ENCODE measurements at regions not wholly inside any gene's neighbourhood (a gene's known extent, or its start where the extent isn't known, plus 50 kb on each side); places are given as distances from the start of the nearest gene placed in this dataset.

- DNase-seq (ENCODE audit: low read depth), result no peak
Measured at GRCh38 chr5:106241409-106241808, 1429.3 kb downstream of the EFNA5 start.

- no peak for DNase-seq (ENCODE audit: low read depth)
Measured at GRCh38 chr5:106205916-106206571, 1464.7 kb downstream of the EFNA5 start.

- no peak for DNase-seq (ENCODE audit: low read depth)
Measured at GRCh38 chr5:106202035-106202434, 1468.7 kb downstream of the EFNA5 start.

- no peak for DNase-seq (ENCODE audit: low read depth)
Measured at GRCh38 chr5:106200971-106201370, 1469.8 kb downstream of the EFNA5 start.

GRCh38 chr5:106195679-106196474 lies 1474.9 kb downstream of the EFNA5 start:
- DNase-seq (ENCODE audit: low read depth), result no peak

- no peak for DNase-seq (ENCODE audit: low read depth)
Measured at GRCh38 chr5:106189121-106189809, 1481.5 kb downstream of the EFNA5 start.

GRCh38 chr5:106185661-106186081 lies 1485.1 kb downstream of the EFNA5 start:
- DNase-seq (ENCODE audit: low read depth), result no peak

- no peak for DNase-seq (ENCODE audit: low read depth)
Measured at GRCh38 chr5:106174903-106175302, 1495.8 kb downstream of the EFNA5 start.

GRCh38 chr5:106172681-106173532 lies 1497.8 kb downstream of the EFNA5 start:
- DNase-seq (ENCODE audit: low read depth), result no peak

GRCh38 chr5:106171708-106172107 lies 1499.0 kb downstream of the EFNA5 start:
- DNase-seq (ENCODE audit: low read depth), result no peak

GRCh38 chr5:106171132-106171531 lies 1499.6 kb downstream of the EFNA5 start:
- no peak for DNase-seq (ENCODE audit: low read depth)

GRCh38 chr5:106167766-106168165 lies 1503.0 kb downstream of the EFNA5 start:
- DNase-seq (ENCODE audit: low read depth), result peak; percentile 51

- no peak for DNase-seq (ENCODE audit: low read depth)
Measured at GRCh38 chr5:106163233-106163632, 1507.5 kb downstream of the EFNA5 start.

GRCh38 chr5:106159616-106160015 lies 1511.1 kb downstream of the EFNA5 start:
- no peak for DNase-seq (ENCODE audit: low read depth)

- no peak for DNase-seq (ENCODE audit: low read depth)
Measured at GRCh38 chr5:106154280-106154716, 1516.4 kb downstream of the EFNA5 start.

- DNase-seq (ENCODE audit: low read depth), result no peak
Measured at GRCh38 chr5:106152569-106152968, 1518.2 kb downstream of the EFNA5 start.

GRCh38 chr5:106142116-106142515 lies 1528.6 kb downstream of the EFNA5 start:
- DNase-seq (ENCODE audit: low read depth), result no peak

GRCh38 chr5:106140101-106140500 lies 1530.6 kb downstream of the EFNA5 start:
- DNase-seq (ENCODE audit: low read depth), result no peak

- DNase-seq (ENCODE audit: low read depth), result no peak
Measured at GRCh38 chr5:106136061-106136460, 1534.7 kb downstream of the EFNA5 start.

GRCh38 chr5:106135473-106135872 lies 1535.3 kb downstream of the EFNA5 start:
- DNase-seq (ENCODE audit: low read depth), result no peak

- DNase-seq (ENCODE audit: low read depth), result no peak
Measured at GRCh38 chr5:106134549-106134948, 1536.2 kb downstream of the EFNA5 start.

- DNase-seq (ENCODE audit: low read depth), result no peak
Measured at GRCh38 chr5:106127985-106128384, 1542.8 kb downstream of the EFNA5 start.

Measured in stromal cell of bone marrow (primary cell).